Right lobe of liver (tissue), 6 donors: ENCODE measurements at regions not wholly inside any gene's neighbourhood (a gene's known extent, or its start where the extent isn't known, plus 50 kb on each side); places are given as distances from the start of the nearest gene placed in this dataset.

ENCODE experiments used
- ATAC-seq, 4 donors: fragments of 200-7000 bp; cut with Tn5 transposase; one replicate each; pipeline ENCODE4 v1.9.1; 2020; ENCODE audit warnings: mild to moderate bottlenecking in 4 of 4, moderate library complexity in 4 of 4
- DNase-seq, 3 donors: peaks; one replicate each; pipeline ENCODE4 v3.0.0-alpha.2; 2020
- H3K27ac ChIP-seq, 3 donors: fragments of 200-600 bp; one replicate each; pipeline ENCODE4 v1.8.0; 2022
- H3K27me3 ChIP-seq, 2 donors: fragments of 200-600 bp; one replicate each; pipeline ENCODE4 v1.8.0; 2022
- H3K36me3 ChIP-seq, 4 donors: fragments of 200-600 bp; sonication (generic) in 1 of 4; one replicate each; pipeline versions ENCODE4 v1.5.1 to v1.8.0; 2017 to 2022; ENCODE audit warnings: control low read depth in 1 of 4
- H3K4me1 ChIP-seq, 4 donors: fragments of 200-600 bp; sonication (generic) in 1 of 4; one replicate each; pipeline versions ENCODE4 v1.5.1 to v1.8.0; 2017 to 2022; ENCODE audit warnings: control low read depth in 1 of 4
- H3K4me3 ChIP-seq, 3 donors: fragments of 200-600 bp; one replicate each; pipeline ENCODE4 v1.8.0; 2022
- H3K9me3 ChIP-seq, 4 donors: fragments of 200-600 bp; sonication (generic) in 1 of 4; one replicate each; pipeline versions ENCODE4 v1.5.1 to v1.8.0; 2017 to 2022; ENCODE audit warnings: control low read depth in 1 of 4
- CTCF ChIP-seq, 4 donors: fragments of 200-600 bp in 3 of 4; fragments of 450-650 bp in 1 of 4; IDR thresholded peaks; one replicate each; pipeline versions ENCODE4 v1.5.1 to v1.8.0; 2016 to 2022; ENCODE audit warnings: antibody characterized with exemption in 4 of 4, mild to moderate bottlenecking in 2 of 4
- POLR2A ChIP-seq: fragments of 450-650 bp; IDR thresholded peaks from one replicate; pipeline ENCODE4 v1.6.1; 2017; ENCODE audit warnings: antibody characterized with exemption, mild to moderate bottlenecking
- WGBS: methylation state at CpG from one replicate; pipeline ENCODE4 v1.1.6; 2018; ENCODE audit warnings: low coverage, low lambda C conversion rate; ENCODE audit not compliant: insufficient coverage; ENCODE audit errors: missing lambda C conversion rate; 5-methylcytosine and 5-hydroxymethylcytosine counted together
- intact Hi-C, 2 donors: fragments of 100-400 bp; cut with DNase I; formaldehyde crosslinking; loops; one replicate each; pipeline versions ENCODE4 v1.11.2 to v1.14.1; 2022
- donor health status: DM: no; HTN: yes; CAD: no.
- donor health status: DM: no; HTN: no; CAD: no.
- donor health status: DM: no; HTN: no; CAD: no.
- donor health status: DM: no; HTN: yes; CAD: no.
- donor health status: DM: no; HTN: yes; CAD: no.

GRCh38 chr7:123355576-123356190, 155.9 kb upstream of the SLC13A1 start:
- DNase-seq (no peak), ATAC-seq (no peak)
- Histone ChIP-seq H3K27me3 (no peaks in the 10 kb centered on the region), H3K9me3 (no peaks in the 10 kb centered on the region), H3K4me1 (no peaks in the 10 kb centered on the region), H3K4me3 (no peak overlapping the region), H3K27ac (no peak overlapping the region), H3K36me3 (no peaks in the 10 kb centered on the region)
- TF ChIP-seq CTCF (IDR thresholded peaks at IDR 0.05): no peak
- TF ChIP-seq POLR2A: no peak
- WGBS: 56% methylated on average over 5 of the region's 5 CpGs
- intact Hi-C loops: no loop called here

- H3K36me3 ChIP-seq: no peaks in the 10 kb centered on the region
- DNase-seq: no peak
- H3K4me1 ChIP-seq: no peaks in the 10 kb centered on the region
- no peaks in the 10 kb centered on the region for H3K9me3 ChIP-seq
- 38% methylated on average over 2 of the region's 2 CpGs for WGBS
- no peaks in the 10 kb centered on the region for H3K27me3 ChIP-seq
- intact Hi-C loops: no loop called here
- ATAC-seq: no peak
- H3K4me3 ChIP-seq: no peak overlapping the region
- no peak overlapping the region for H3K27ac ChIP-seq
- TF ChIP-seq CTCF (IDR thresholded peaks at IDR 0.05) (no peak), POLR2A (no peak)
Observed at GRCh38 chr7:123352973-123353372, 153.2 kb upstream of the SLC13A1 start.

GRCh38 chr7:123351516-123352505, 152.0 kb upstream of the SLC13A1 start:
- intact Hi-C loops: no loop called here
- Histone ChIP-seq H3K27ac (no peak overlapping the region), H3K36me3 (no peaks in the 10 kb centered on the region), H3K9me3 (no peaks in the 10 kb centered on the region), H3K4me3 (no peak overlapping the region), H3K4me1 (no peaks in the 10 kb centered on the region), H3K27me3 (no peaks in the 10 kb centered on the region)
- no peak for TF ChIP-seq CTCF (IDR thresholded peaks at IDR 0.05)
- TF ChIP-seq POLR2A: no peak
- WGBS: 53% methylated on average over 7 of the region's 7 CpGs
- no peak for ATAC-seq
- DNase-seq: no peak

GRCh38 chr7:123351027-123351426, 151.3 kb upstream of the SLC13A1 start:
- intact Hi-C loops: no loop called here
- TF ChIP-seq POLR2A (no peak), CTCF (IDR thresholded peaks at IDR 0.05) (no peak)
- no peaks in the 10 kb centered on the region for H3K27me3 ChIP-seq
- DNase-seq (no peak), ATAC-seq (no peak)
- H3K36me3 ChIP-seq: no peaks in the 10 kb centered on the region
- H3K9me3 ChIP-seq: no peaks in the 10 kb centered on the region
- H3K4me3 ChIP-seq: no peak overlapping the region
- no peaks in the 10 kb centered on the region for H3K4me1 ChIP-seq
- no peak overlapping the region for H3K27ac ChIP-seq
- 63% methylated on average over 3 of the region's 3 CpGs for WGBS
